HEK293 (cell line): ENCODE measurements at regions not wholly inside any gene's neighbourhood (a gene's known extent, or its start where the extent isn't known, plus 50 kb on each side); places are given as distances from the start of the nearest gene placed in this dataset.

Experiments used
- BCL11A ChIP-seq: fragments of 450-650 bp; formaldehyde crosslinking; IDR thresholded peaks from 2 replicates; pipeline ENCODE4 v1.5.1; 2016; ENCODE audit warnings: low read depth, missing biosample characterization, missing genetic modification characterization
- CTCF ChIP-seq: fragments of 450-650 bp; formaldehyde crosslinking; IDR thresholded peaks from 2 replicates; pipeline ENCODE4 v1.5.1; 2016; ENCODE audit warnings: missing biosample characterization, missing genetic modification characterization
- KLF7 ChIP-seq: fragments of 450-650 bp; formaldehyde crosslinking; IDR thresholded peaks from 2 replicates; pipeline ENCODE4 v1.5.1; 2016; ENCODE audit warnings: missing biosample characterization, missing genetic modification characterization, borderline replicate concordance
- PRDM1 ChIP-seq: fragments of 450-650 bp; formaldehyde crosslinking; IDR thresholded peaks from 2 replicates; pipeline ENCODE4; 2016; ENCODE audit warnings: missing biosample characterization, missing genetic modification characterization
- REST ChIP-seq: fragments of 450-650 bp; formaldehyde crosslinking; IDR thresholded peaks from 2 replicates; pipeline ENCODE4 v1.5.1; 2016; ENCODE audit warnings: missing biosample characterization, missing genetic modification characterization
- ZBTB49 ChIP-seq: fragments of 450-650 bp; formaldehyde crosslinking; IDR thresholded peaks from 2 replicates; pipeline ENCODE4 v1.5.1; 2016; ENCODE audit warnings: missing biosample characterization, missing genetic modification characterization, low read depth
- ZNF2 ChIP-seq: fragments of 450-650 bp; formaldehyde crosslinking; IDR thresholded peaks from 2 replicates; pipeline ENCODE4 v1.5.1; 2016; ENCODE audit warnings: missing biosample characterization, missing genetic modification characterization
- ZNF266 ChIP-seq: fragments of 450-650 bp; formaldehyde crosslinking; IDR thresholded peaks from 2 replicates; pipeline ENCODE4 v1.5.1; 2016; ENCODE audit warnings: missing biosample characterization, missing genetic modification characterization, low read depth
- ZNF561 ChIP-seq: fragments of 450-650 bp; IDR thresholded peaks from 2 replicates; pipeline ENCODE4 v1.5.1; 2018; ENCODE audit warnings: missing biosample characterization, missing genetic modification characterization, borderline replicate concordance
- ZNF701 ChIP-seq: fragments of 450-650 bp; formaldehyde crosslinking; IDR thresholded peaks from 2 replicates; pipeline ENCODE4 v1.5.1; 2016; ENCODE audit warnings: missing biosample characterization, missing genetic modification characterization
- ZNF76 ChIP-seq: fragments of 450-650 bp; formaldehyde crosslinking; IDR thresholded peaks from 2 replicates; pipeline ENCODE4; 2016; ENCODE audit warnings: low read depth, missing biosample characterization, missing genetic modification characterization, borderline replicate concordance
- ZNF777 ChIP-seq: fragments of 450-650 bp; formaldehyde crosslinking; IDR thresholded peaks from 2 replicates; pipeline ENCODE4 v1.5.1; 2017; ENCODE audit warnings: missing biosample characterization, missing genetic modification characterization, borderline replicate concordance
- ZSCAN18 ChIP-seq: fragments of 450-650 bp; formaldehyde crosslinking; IDR thresholded peaks from 2 replicates; pipeline ENCODE4 v1.5.1; 2016; ENCODE audit warnings: missing biosample characterization, missing genetic modification characterization

- TF ChIP-seq ZSCAN18 (tag by site-specific recombination) (no peak), ZNF2 (tag by site-specific recombination) (no peak), REST (no peak), ZNF701 (tag by site-specific recombination) (no peak), KLF7 (tag by site-specific recombination) (no peak), BCL11A (tag by site-specific recombination) (no peak), CTCF (no peak), ZNF777 (tag by site-specific recombination) (no peak), PRDM1 (tag by site-specific recombination) (no peak), ZBTB49 (tag by site-specific recombination) (no peak), ZNF561 (tag by site-specific recombination) (no peak), ZNF266 (tag by site-specific recombination) (no peak), ZNF76 (tag by site-specific recombination) (no peak)
These were observed 634.7 kb upstream of the ZNF804A start for GRCh38 chr2:183963609-183964008.
